Aorta (tissue), 5 donors: ENCODE measurements at regions not wholly inside any gene's neighbourhood (a gene's known extent, or its start where the extent isn't known, plus 50 kb on each side); places are given as distances from the start of the nearest gene placed in this dataset.

Experiments used
- ATAC-seq: fragments of 200-7000 bp; cut with Tn5 transposase; one replicate; pipeline ENCODE4 v1.9.1; 2022; ENCODE audit warnings: moderate library complexity; ENCODE audit not compliant: low FRiP score
- DNase-seq, 2 donors: peaks; one replicate each; pipeline ENCODE4 v3.0.0-alpha.2; 2020
- H3K27ac ChIP-seq, 2 donors: one replicate each; pipeline ENCODE4 v1.5.1; 2013; ENCODE audit warnings: low read length in 2 of 2, mild to moderate bottlenecking in 2 of 2, moderate library complexity in 2 of 2, control low read depth in 1 of 2, inconsistent platforms in 1 of 2, low read depth in 1 of 2
- H3K27me3 ChIP-seq, 2 donors: one replicate each; pipeline ENCODE4 v1.6.1; 2013; ENCODE audit warnings: control low read depth in 1 of 2, low read length in 1 of 2, mild to moderate bottlenecking in 1 of 2, moderate library complexity in 1 of 2; ENCODE audit not compliant: insufficient read depth in 2 of 2, control insufficient read depth in 1 of 2
- H3K36me3 ChIP-seq, 2 donors: one replicate each; pipeline ENCODE4 v1.6.1; 2013; ENCODE audit warnings: control low read depth in 1 of 2, low read length in 1 of 2, mild to moderate bottlenecking in 1 of 2; ENCODE audit not compliant: insufficient read depth in 2 of 2, control insufficient read depth in 1 of 2
- H3K4me1 ChIP-seq, 2 donors: one replicate each; pipeline ENCODE4 v1.6.1; 2013; ENCODE audit warnings: low read length in 2 of 2, control low read depth in 1 of 2, mild to moderate bottlenecking in 1 of 2, moderate library complexity in 1 of 2; ENCODE audit not compliant: insufficient read depth in 2 of 2, control insufficient read depth in 1 of 2
- H3K4me3 ChIP-seq, 2 donors: one replicate each; pipeline ENCODE4 v1.5.1; 2013; ENCODE audit warnings: low read length in 2 of 2, control low read depth in 1 of 2, mild to moderate bottlenecking in 1 of 2
- H3K9me3 ChIP-seq: one replicate; pipeline ENCODE4 v1.6.1; 2013; ENCODE audit warnings: mild to moderate bottlenecking, low read length; ENCODE audit not compliant: control insufficient read depth
- WGBS, 2 donors: extraction: QIAGEN DNeasy Blood & Tissue Kit; methylation state at CpG; one replicate each; pipeline ENCODE4 v1.1.7; 2013; 5-methylcytosine and 5-hydroxymethylcytosine counted together
- intact Hi-C, 2 donors: fragments of 100-400 bp; cut with DNase I; formaldehyde crosslinking; loops; one replicate each; pipeline versions ENCODE4 v1.14.2 to v1.15.0; 2022
- donor health status: healthy with polysubstance abuse.
- donor health status: Bipolar disorder and iron deficiency.
- donor health status: DM: no; HTN: no; CAD: no.
- donor health status: DM: no; HTN: no; CAD: no.
- donor health status: DM: yes; HTN: yes; CAD: no.

DNA sequence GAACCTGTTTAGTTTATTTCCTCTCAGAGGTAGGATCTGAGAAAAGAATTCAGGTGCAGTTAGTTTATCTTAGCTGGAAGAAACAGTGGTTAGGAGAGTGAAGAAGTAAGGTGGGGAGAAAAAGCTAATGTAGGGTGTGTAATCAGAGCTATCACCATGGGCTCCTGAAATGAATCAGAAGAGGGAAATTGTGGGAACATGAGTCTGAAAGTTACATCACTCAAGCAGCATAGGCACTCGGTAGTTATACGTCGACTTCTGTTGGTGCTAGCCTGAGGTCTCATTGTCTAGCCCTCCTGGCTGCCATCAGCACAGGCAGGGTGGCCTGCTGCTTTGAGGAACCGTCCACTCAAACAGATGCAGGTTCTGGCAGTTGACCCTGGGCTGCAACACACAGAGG lies 56.7 kb upstream of the NPR3 start:
- ATAC-seq (no peak), DNase-seq (no peak)
- intact Hi-C loops, result loop anchor here in 1 of 2 donors (5.0 kb wide), 1 partner anchor 33 kb away; no protein-coding TSS in a partner anchor
- Histone ChIP-seq H3K9me3 (peaks cover 4% of the 10 kb centered on the region), H3K36me3 (no peaks in the 10 kb centered on the region), H3K27ac (no peak overlapping the region), H3K4me1 (no peaks in the 10 kb centered on the region), H3K4me3 (no peak overlapping the region), H3K27me3 (no peaks in the 10 kb centered on the region)
- WGBS, 2 donors, result 78 to 86% methylated on average over 4 of the region's 4 CpGs
